Heart left ventricle (tissue), 13 donors: ENCODE measurements at regions not wholly inside any gene's neighbourhood (a gene's known extent, or its start where the extent isn't known, plus 50 kb on each side); places are given as distances from the start of the nearest gene placed in this dataset.

Source experiments
- CTCF ChIP-seq, 12 donors: fragments of 200-600 bp; sonication (generic) in 4 of 12; IDR thresholded peaks; one replicate each; pipeline versions ENCODE4 v1.5.0 to v1.8.0; 2018 to 2022; ENCODE audit warnings: antibody characterized with exemption in 12 of 12, mild to moderate bottlenecking in 5 of 12
- POLR2A ChIP-seq, 2 donors: fragments of 450-650 bp; IDR thresholded peaks; one replicate each; pipeline ENCODE4 v1.6.1; 2017; ENCODE audit warnings: antibody characterized with exemption in 2 of 2, mild to moderate bottlenecking in 2 of 2, moderate library complexity in 2 of 2
- donor health status: ischemic (EF 13 %, LVEDD 7.1; RV severe dilation, severe dysfunction).
- donor health status: DM: no; HTN: yes; CAD: no.
- donor health status: DM: no; HTN: no; CAD: no.
- donor health status: ischemic (EF 25% LVEDD 6.9; RV normal size, moderate dysfunction).
- donor health status: ischemic (EF 25% LVEDD 5.7; RV mildly dilated, moderate dysfunction).
- donor health status: ischemic (EF 35%, LVEDD 5.7; RV mildly dilated, moderate dysfunction).
- donor health status: nonischemic (EF 11% LVEDD 7.7; RV severe dilation, severe dysfunction).
- donor health status: DM: yes; HTN: yes; CAD: no.
- donor health status: PGD.
- donor health status: ischemic (EF 29% LVEDD 5.4; RV normal size, mild dysfunction).
- donor health status: nonischemic (EF 23%, LVEDD 6.1; RV moderate dilation, normal function).

GRCh38 chr2:228669690-228670089, 488.2 kb upstream of the SPHKAP start:
- no peak for TF ChIP-seq POLR2A (IDR thresholded peaks at IDR 0.05)
- no peak for TF ChIP-seq CTCF (IDR thresholded peaks at IDR 0.05)
